Colonic mucosa (tissue), 4 donors: ENCODE measurements at regions not wholly inside any gene's neighbourhood (a gene's known extent, or its start where the extent isn't known, plus 50 kb on each side); places are given as distances from the start of the nearest gene placed in this dataset.

ENCODE experiments used
- DNase-seq: peaks from one replicate; pipeline ENCODE4 v3.0.0-alpha.2; 2020
- H3K27ac ChIP-seq: fragments of 200-600 bp; one replicate; pipeline ENCODE4 v1.8.0; 2021
- H3K27me3 ChIP-seq: fragments of 200-600 bp; one replicate; pipeline ENCODE4 v1.8.0; 2021
- H3K36me3 ChIP-seq: fragments of 200-600 bp; one replicate; pipeline ENCODE4 v1.8.0; 2021
- H3K4me1 ChIP-seq: fragments of 200-600 bp; one replicate; pipeline ENCODE4 v1.8.0; 2021; ENCODE audit warnings: mild to moderate bottlenecking
- H3K4me3 ChIP-seq: fragments of 200-600 bp; one replicate; pipeline ENCODE4 v1.8.0; 2021
- H3K9ac ChIP-seq, 2 donors: one replicate each; pipeline ENCODE4 v1.7.0; 2013; ENCODE audit warnings: control low read depth in 2 of 2, low read depth in 2 of 2, low read length in 2 of 2
- H3K9me3 ChIP-seq: fragments of 200-600 bp; one replicate; pipeline ENCODE4 v1.8.0; 2021
- intact Hi-C: fragments of 100-400 bp; cut with DNase I; formaldehyde crosslinking; loops from one replicate; pipeline ENCODE4 v1.14.1; 2022
- TF ChIP-seq, protein P1 (sequence below): fragments of 200-600 bp; IDR thresholded peaks from one replicate; pipeline ENCODE4 v1.8.0; 2022; ENCODE audit warnings: antibody characterized with exemption, mild to moderate bottlenecking
- donor health status: healthy.
- donor health status: DM: no; HTN: no; CAD: no.
- donor health status: DM: no; HTN: no; CAD: no.

DNA sequence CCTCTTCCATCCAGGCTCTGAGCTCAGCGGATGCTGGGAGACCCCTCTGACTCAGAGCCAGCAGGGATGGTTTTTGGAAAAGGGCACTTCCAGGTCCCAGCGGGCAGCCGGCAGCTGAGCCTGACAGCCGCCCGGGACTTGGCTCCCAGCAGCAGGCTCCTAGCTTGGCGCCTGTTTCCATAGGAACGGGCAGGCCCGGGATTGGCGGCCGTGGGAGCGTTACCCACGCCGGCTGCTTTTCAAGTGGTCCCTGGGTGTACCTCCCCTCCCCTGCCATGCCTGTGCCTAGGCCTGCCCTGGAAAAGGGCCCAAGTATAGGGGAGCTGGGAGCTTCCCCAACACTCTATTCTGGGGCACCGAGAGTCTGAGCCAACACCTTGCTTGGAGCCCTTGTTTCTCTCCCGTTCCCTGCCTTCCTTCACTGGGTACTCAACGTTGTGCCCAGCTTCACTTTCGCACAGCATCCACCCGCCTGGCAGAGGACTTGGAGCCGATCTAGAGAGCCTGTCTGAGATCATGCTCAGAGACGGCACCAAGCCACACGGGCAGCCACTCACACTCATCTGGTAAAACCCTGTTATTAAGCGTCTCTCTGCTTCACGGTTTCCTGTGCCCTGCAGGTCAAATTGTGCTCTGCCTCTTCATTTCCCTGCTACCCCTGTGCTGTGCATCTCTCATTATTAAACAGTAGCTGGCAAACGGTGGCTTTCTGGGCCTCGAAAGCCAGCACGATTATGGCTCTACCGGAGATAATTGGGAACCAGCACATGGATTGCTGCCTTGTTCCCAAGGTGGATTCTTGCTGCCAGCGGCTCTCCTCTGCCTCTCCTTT is 521.5 kb downstream of the BCOR start:
- H3K4me1 ChIP-seq = no peaks in the 10 kb centered on the region
- H3K9me3 ChIP-seq = no peaks in the 10 kb centered on the region
- H3K4me3 ChIP-seq = no peak overlapping the region
- TF ChIP-seq, protein P1, sequence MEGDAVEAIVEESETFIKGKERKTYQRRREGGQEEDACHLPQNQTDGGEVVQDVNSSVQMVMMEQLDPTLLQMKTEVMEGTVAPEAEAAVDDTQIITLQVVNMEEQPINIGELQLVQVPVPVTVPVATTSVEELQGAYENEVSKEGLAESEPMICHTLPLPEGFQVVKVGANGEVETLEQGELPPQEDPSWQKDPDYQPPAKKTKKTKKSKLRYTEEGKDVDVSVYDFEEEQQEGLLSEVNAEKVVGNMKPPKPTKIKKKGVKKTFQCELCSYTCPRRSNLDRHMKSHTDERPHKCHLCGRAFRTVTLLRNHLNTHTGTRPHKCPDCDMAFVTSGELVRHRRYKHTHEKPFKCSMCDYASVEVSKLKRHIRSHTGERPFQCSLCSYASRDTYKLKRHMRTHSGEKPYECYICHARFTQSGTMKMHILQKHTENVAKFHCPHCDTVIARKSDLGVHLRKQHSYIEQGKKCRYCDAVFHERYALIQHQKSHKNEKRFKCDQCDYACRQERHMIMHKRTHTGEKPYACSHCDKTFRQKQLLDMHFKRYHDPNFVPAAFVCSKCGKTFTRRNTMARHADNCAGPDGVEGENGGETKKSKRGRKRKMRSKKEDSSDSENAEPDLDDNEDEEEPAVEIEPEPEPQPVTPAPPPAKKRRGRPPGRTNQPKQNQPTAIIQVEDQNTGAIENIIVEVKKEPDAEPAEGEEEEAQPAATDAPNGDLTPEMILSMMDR = no peak
- no peaks in the 10 kb centered on the region for H3K36me3 ChIP-seq
- intact Hi-C loops = no loop called here
- H3K27ac ChIP-seq = no peak overlapping the region
- H3K27me3 ChIP-seq = no peaks in the 10 kb centered on the region
- DNase-seq = no peak
- no peak overlapping the region for H3K9ac ChIP-seq

DNA sequence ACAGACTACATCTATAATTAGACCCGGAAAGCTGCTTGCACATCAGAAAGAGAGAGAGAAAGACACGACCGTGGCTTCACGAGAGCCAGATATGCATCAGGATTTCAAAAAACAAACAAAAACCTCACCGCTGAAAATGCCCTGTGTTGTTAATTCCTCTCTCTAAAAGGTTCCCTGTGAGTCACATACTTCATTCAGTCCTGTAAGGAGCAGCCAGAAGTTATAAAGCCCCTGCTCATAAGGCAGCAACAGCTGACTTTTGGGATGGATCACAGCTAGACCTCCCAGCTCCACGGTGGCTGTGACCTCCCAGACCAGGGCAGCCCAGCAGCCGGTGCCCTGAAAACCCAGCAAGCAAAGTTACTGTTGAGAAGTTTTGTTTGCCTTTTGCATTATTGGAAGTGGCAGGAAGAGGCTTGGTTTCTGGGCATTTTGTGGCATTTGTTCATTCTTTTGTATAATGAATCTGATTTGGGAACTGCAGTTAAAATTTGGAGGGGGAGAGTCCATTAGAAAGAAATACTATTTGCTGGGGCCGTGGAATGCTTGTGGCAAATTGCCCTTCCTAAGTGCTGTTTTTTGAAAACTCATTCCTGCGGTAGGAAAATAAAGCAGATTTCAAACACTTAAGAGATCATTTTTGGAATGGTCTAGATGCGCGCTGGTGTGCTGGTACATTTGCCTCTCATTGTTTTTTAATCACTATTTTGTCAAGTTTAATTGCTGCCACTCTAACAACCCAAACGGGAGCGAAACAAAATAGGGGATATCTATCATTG is 520.4 kb downstream of the BCOR start:
- TF ChIP-seq, protein P1 = no peak
- no peaks in the 10 kb centered on the region for H3K9me3 ChIP-seq
- no peaks in the 10 kb centered on the region for H3K36me3 ChIP-seq
- H3K27me3 ChIP-seq = no peaks in the 10 kb centered on the region
- intact Hi-C loops = no loop called here
- no peaks in the 10 kb centered on the region for H3K4me1 ChIP-seq
- no peak overlapping the region for H3K27ac ChIP-seq
- no peak overlapping the region for H3K9ac ChIP-seq
- H3K4me3 ChIP-seq = no peak overlapping the region
- DNase-seq = no peak

DNA sequence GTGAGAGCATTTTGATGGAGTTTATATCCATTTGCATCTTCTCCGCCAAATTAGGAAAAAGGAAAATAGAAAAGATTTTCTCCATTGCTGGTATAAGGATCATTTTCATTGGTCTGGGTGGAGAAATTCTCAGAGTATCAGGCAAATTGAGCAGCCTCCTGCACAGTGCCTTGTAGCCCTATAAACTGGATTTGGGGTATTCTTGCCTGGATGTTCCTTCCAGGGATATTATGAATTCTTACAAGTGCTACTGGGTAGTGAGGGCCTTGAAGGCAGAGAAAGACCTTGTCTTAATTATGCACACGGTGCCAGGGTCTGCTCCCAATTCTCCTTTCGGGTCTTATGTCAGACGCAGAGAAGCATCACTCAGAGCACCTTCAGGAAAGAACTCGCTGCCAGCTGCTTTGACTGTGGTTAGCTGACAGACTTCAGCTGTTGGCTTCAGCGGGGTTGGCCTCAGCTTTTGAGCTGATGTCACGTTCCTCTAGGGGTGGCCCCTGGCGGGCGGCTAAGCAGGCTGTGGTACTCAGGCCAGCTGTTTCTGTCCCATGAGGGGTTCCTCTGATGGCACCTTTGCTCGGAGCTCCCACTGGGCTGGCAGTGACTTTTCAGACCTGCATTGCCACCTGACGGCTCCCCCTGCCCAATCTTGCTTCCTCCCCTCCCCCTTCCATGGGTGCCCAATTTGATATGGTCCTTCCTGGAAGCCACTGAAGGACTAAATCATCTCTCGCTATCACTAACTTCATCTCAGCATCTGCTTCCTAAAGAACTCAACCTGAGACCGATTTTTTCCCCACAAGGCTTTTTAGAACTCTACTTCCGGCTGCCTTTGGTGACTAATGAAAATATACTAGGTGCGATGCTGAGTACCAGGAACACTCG is 519.5 kb downstream of the BCOR start:
- DNase-seq = peak; percentile 23
- H3K36me3 ChIP-seq = no peaks in the 10 kb centered on the region
- no peaks in the 10 kb centered on the region for H3K9me3 ChIP-seq
- no peaks in the 10 kb centered on the region for H3K27me3 ChIP-seq
- intact Hi-C loops = no loop called here
- H3K4me1 ChIP-seq = no peaks in the 10 kb centered on the region
- no peak overlapping the region for H3K9ac ChIP-seq
- H3K4me3 ChIP-seq = no peak overlapping the region
- TF ChIP-seq, protein P1 = no peak
- no peak overlapping the region for H3K27ac ChIP-seq

- H3K9ac ChIP-seq = no peak overlapping the region
- H3K9me3 ChIP-seq = no peaks in the 10 kb centered on the region
- H3K4me1 ChIP-seq = no peaks in the 10 kb centered on the region
- TF ChIP-seq, protein P1 = no peak
- H3K27ac ChIP-seq = no peak overlapping the region
- no peak overlapping the region for H3K4me3 ChIP-seq
- DNase-seq = no peak
- H3K27me3 ChIP-seq = no peaks in the 10 kb centered on the region
- no peaks in the 10 kb centered on the region for H3K36me3 ChIP-seq
- intact Hi-C loops = no loop called here
Measured at GRCh38 chrX:39580043-39580442, 517.7 kb downstream of the BCOR start.

GRCh38 chrX:39581411-39581810 is 516.3 kb downstream of the BCOR start:
- Histone ChIP-seq H3K27me3 (no peaks in the 10 kb centered on the region), H3K9ac (no peak overlapping the region), H3K9me3 (no peaks in the 10 kb centered on the region), H3K36me3 (no peaks in the 10 kb centered on the region), H3K27ac (no peak overlapping the region), H3K4me3 (no peak overlapping the region), H3K4me1 (no peaks in the 10 kb centered on the region)
- DNase-seq = no peak
- intact Hi-C loops = no loop called here
- TF ChIP-seq, protein P1 = no peak
